ENCODE measurements at regions not wholly inside any gene's neighbourhood (a gene's known extent, or its start where the extent isn't known, plus 50 kb on each side); places are given as distances from the start of the nearest gene placed in this dataset.

- Histone ChIP-seq H3K4me1 (ENCODE audit: control insufficient read depth, extremely low read depth, insufficient read depth, low read length) (peaks cover under 1% of the 10 kb centered on the region), H3K27me3 (ENCODE audit: control insufficient read depth, extremely low read depth, insufficient read depth, low read length) (no peaks in the 10 kb centered on the region), H3K9me3 (ENCODE audit: control insufficient read depth, low read depth, low read length) (no peaks in the 10 kb centered on the region), H3K9me1 (ENCODE audit: control insufficient read depth, extremely low read depth, insufficient read depth, low read length) (no peaks in the 10 kb centered on the region), H3K27ac (ENCODE audit: control insufficient read depth, insufficient read depth, low read length) (no peak overlapping the region), H3K79me2 (ENCODE audit: control insufficient read depth, insufficient read depth, low read length) (no peaks in the 10 kb centered on the region), H3K9ac (ENCODE audit: control insufficient read depth, extremely low read depth, insufficient read depth, low read length) (no peak overlapping the region), H4K20me1 (ENCODE audit: control insufficient read depth, extremely low read depth, insufficient read depth, low read length) (no peaks in the 10 kb centered on the region), H3K4me3 (ENCODE audit: control insufficient read depth in 2 of 3, extremely low read depth in 1 of 3, insufficient read depth in 2 of 3, low read depth in 1 of 3, low read length in 3 of 3) (no peak overlapping the region), H2AFZ (ENCODE audit: control insufficient read depth, low read length) (no peak overlapping the region), H3K36me3 (ENCODE audit: control insufficient read depth in 2 of 2, extremely low read depth in 1 of 2, insufficient read depth in 2 of 2, low read length in 2 of 2) (no peaks in the 10 kb centered on the region), H3K4me2 (ENCODE audit: control insufficient read depth, extremely low read depth, insufficient read depth, low read depth, low read length) (no peak overlapping the region)
- dilution Hi-C loops (cut with MboI; ENCODE audit: extremely low pct_ligation_motif_present, low sequenced_read_pairs) = no loop called here
- FAIRE-seq = no peak
- no peak for DNase-seq (ENCODE audit: low read depth, low spot score)
- TF ChIP-seq EZH2 (IDR thresholded peaks at IDR 0.05; ENCODE audit: low read length) = no peak
- TF ChIP-seq, protein P1, sequence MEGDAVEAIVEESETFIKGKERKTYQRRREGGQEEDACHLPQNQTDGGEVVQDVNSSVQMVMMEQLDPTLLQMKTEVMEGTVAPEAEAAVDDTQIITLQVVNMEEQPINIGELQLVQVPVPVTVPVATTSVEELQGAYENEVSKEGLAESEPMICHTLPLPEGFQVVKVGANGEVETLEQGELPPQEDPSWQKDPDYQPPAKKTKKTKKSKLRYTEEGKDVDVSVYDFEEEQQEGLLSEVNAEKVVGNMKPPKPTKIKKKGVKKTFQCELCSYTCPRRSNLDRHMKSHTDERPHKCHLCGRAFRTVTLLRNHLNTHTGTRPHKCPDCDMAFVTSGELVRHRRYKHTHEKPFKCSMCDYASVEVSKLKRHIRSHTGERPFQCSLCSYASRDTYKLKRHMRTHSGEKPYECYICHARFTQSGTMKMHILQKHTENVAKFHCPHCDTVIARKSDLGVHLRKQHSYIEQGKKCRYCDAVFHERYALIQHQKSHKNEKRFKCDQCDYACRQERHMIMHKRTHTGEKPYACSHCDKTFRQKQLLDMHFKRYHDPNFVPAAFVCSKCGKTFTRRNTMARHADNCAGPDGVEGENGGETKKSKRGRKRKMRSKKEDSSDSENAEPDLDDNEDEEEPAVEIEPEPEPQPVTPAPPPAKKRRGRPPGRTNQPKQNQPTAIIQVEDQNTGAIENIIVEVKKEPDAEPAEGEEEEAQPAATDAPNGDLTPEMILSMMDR (optimal IDR thresholded peaks at IDR 0.05 in 1 of 3, IDR thresholded peaks at IDR 0.05 in 1 of 3, conservative IDR thresholded peaks at IDR 0.05 in 1 of 3; ENCODE audit: extremely low read depth in 1 of 3, insufficient read depth in 2 of 3, low read length in 3 of 3) = no peak
Measured at GRCh38 chr18:57853864-57854263, 50.7 kb upstream of the ATP8B1 start.

DNA sequence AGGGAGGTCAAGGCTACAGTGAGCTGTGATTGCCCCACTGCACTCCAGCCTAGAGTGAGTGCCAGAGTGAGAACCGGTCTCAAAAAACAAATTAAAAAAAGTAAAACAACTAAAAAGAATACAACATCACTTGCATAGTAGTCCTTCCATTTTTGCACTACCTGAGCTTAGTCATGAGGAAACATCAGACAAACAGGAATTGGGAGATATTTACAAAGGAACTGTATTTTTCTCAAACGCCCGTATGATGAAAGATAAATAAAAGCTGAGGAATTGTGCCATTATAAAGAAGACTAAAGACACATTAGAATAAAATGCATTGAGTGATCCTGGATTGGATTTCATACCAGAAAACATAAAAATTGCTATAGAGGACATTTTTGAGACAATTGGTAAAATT, 50.0 kb upstream of the ATP8B1 start:
- FAIRE-seq (no peak), DNase-seq (ENCODE audit: low read depth, low spot score) (no peak)
- no peak overlapping the region for H3K27ac ChIP-seq (ENCODE audit: control insufficient read depth, insufficient read depth, low read length)
- H3K9me1 ChIP-seq (ENCODE audit: control insufficient read depth, extremely low read depth, insufficient read depth, low read length) = no peaks in the 10 kb centered on the region
- no peak overlapping the region for H3K9ac ChIP-seq (ENCODE audit: control insufficient read depth, extremely low read depth, insufficient read depth, low read length)
- no peak overlapping the region for H3K4me2 ChIP-seq (ENCODE audit: control insufficient read depth, extremely low read depth, insufficient read depth, low read depth, low read length)
- H3K27me3 ChIP-seq (ENCODE audit: control insufficient read depth, extremely low read depth, insufficient read depth, low read length) = no peaks in the 10 kb centered on the region
- no peaks in the 10 kb centered on the region for H4K20me1 ChIP-seq (ENCODE audit: control insufficient read depth, extremely low read depth, insufficient read depth, low read length)
- no peaks in the 10 kb centered on the region for H3K9me3 ChIP-seq (ENCODE audit: control insufficient read depth, low read depth, low read length)
- H3K4me3 ChIP-seq (ENCODE audit: control insufficient read depth in 2 of 3, extremely low read depth in 1 of 3, insufficient read depth in 2 of 3, low read depth in 1 of 3, low read length in 3 of 3) = no peak overlapping the region
- TF ChIP-seq, protein P1 (optimal IDR thresholded peaks at IDR 0.05 in 1 of 3, IDR thresholded peaks at IDR 0.05 in 1 of 3, conservative IDR thresholded peaks at IDR 0.05 in 1 of 3; ENCODE audit: extremely low read depth in 1 of 3, insufficient read depth in 2 of 3, low read length in 3 of 3) = no peak
- TF ChIP-seq EZH2 (IDR thresholded peaks at IDR 0.05; ENCODE audit: low read length) = no peak
- H3K36me3 ChIP-seq (ENCODE audit: control insufficient read depth in 2 of 2, extremely low read depth in 1 of 2, insufficient read depth in 2 of 2, low read length in 2 of 2) = no peaks in the 10 kb centered on the region
- H3K79me2 ChIP-seq (ENCODE audit: control insufficient read depth, insufficient read depth, low read length) = no peaks in the 10 kb centered on the region
- no peak overlapping the region for H2AFZ ChIP-seq (ENCODE audit: control insufficient read depth, low read length)
- peaks cover 4% of the 10 kb centered on the region for H3K4me1 ChIP-seq (ENCODE audit: control insufficient read depth, extremely low read depth, insufficient read depth, low read length)
- dilution Hi-C loops (cut with MboI; ENCODE audit: extremely low pct_ligation_motif_present, low sequenced_read_pairs) = no loop called here

Data from keratinocyte (primary cell).